Astrocyte (in vitro differentiated cells and primary cell): ENCODE measurements at regions not wholly inside any gene's neighbourhood (a gene's known extent, or its start where the extent isn't known, plus 50 kb on each side); places are given as distances from the start of the nearest gene placed in this dataset.

Experiments used
- DNase-seq: peaks from one replicate; pipeline ENCODE4 v3.0.0-alpha.2; 2010; ENCODE audit warnings: low read depth
- FAIRE-seq: peaks from 2 replicates; lab custom pipeline; 2011; peaks lifted over from hg19 to GRCh38; lab: Jason Lieb, UNC
- H2AFZ ChIP-seq: 2 replicates; pipeline ENCODE4 v1.6.0; 2012; ENCODE audit warnings: low read depth, low read length, inconsistent platforms
- H3K27ac ChIP-seq: 2 replicates; pipeline ENCODE4 v1.5.1; 2011; ENCODE audit warnings: low read depth, low read length, inconsistent platforms
- H3K27me3 ChIP-seq: 2 replicates; pipeline ENCODE4 v1.6.0; 2011; ENCODE audit warnings: low read length, inconsistent platforms; ENCODE audit not compliant: insufficient read depth
- H3K36me3 ChIP-seq: 2 replicates; pipeline ENCODE4 v1.5.1; 2011; ENCODE audit warnings: low read length, inconsistent platforms; ENCODE audit not compliant: insufficient read depth
- H3K4me1 ChIP-seq: 2 replicates; pipeline ENCODE4 v1.5.1; 2011; ENCODE audit warnings: low read length, inconsistent platforms; ENCODE audit not compliant: insufficient read depth
- H3K4me2 ChIP-seq: 2 replicates; pipeline ENCODE4 v1.6.0; 2012; ENCODE audit warnings: low read length, inconsistent platforms
- H3K4me3 ChIP-seq: 2 replicates; pipeline ENCODE4 v1.5.1; 2011; ENCODE audit warnings: low read depth, mild to moderate bottlenecking, low read length, inconsistent platforms; ENCODE audit not compliant: insufficient read depth
- H3K79me2 ChIP-seq: 2 replicates; pipeline ENCODE4 v1.6.0; 2012; ENCODE audit warnings: mild to moderate bottlenecking, low read length, inconsistent platforms; ENCODE audit not compliant: insufficient read depth
- H3K9ac ChIP-seq: 2 replicates; pipeline ENCODE4 v1.6.0; 2012; ENCODE audit warnings: mild to moderate bottlenecking, low read length, inconsistent platforms
- H3K9me3 ChIP-seq: 2 replicates; pipeline ENCODE4 v1.5.1; 2012; ENCODE audit warnings: low read depth, mild to moderate bottlenecking, low read length, inconsistent platforms; ENCODE audit not compliant: insufficient read depth
- H4K20me1 ChIP-seq: 2 replicates; pipeline ENCODE4 v1.6.0; 2012; ENCODE audit warnings: low read length, inconsistent platforms; ENCODE audit not compliant: insufficient read depth
- H3K27ac Mint-ChIP-seq: one replicate; pipeline ENCODE4 v1.8.0; 2021; ENCODE audit warnings: mild to moderate bottlenecking, mixed read lengths; ENCODE audit not compliant: unreplicated experiment
- H3K27me3 Mint-ChIP-seq: one replicate; pipeline ENCODE4 v1.8.0; 2021; ENCODE audit warnings: low read depth, mixed read lengths; ENCODE audit not compliant: unreplicated experiment
- H3K36me3 Mint-ChIP-seq: one replicate; pipeline ENCODE4 v1.8.0; 2021; ENCODE audit warnings: low read depth, mixed read lengths; ENCODE audit not compliant: unreplicated experiment
- H3K4me1 Mint-ChIP-seq: one replicate; pipeline ENCODE4 v1.8.0; 2021; ENCODE audit warnings: low read depth, mixed read lengths; ENCODE audit not compliant: unreplicated experiment
- H3K4me3 Mint-ChIP-seq: one replicate; pipeline ENCODE4 v1.8.0; 2021; ENCODE audit warnings: mild to moderate bottlenecking, moderate library complexity, mixed read lengths; ENCODE audit not compliant: unreplicated experiment
- H3K9me3 Mint-ChIP-seq: one replicate; pipeline ENCODE4 v1.8.0; 2021; ENCODE audit warnings: mild to moderate bottlenecking, mixed read lengths; ENCODE audit not compliant: unreplicated experiment
- EZH2 ChIP-seq: IDR thresholded peaks from 2 replicates; pipeline ENCODE4 v1.6.1; 2012; ENCODE audit warnings: mild to moderate bottlenecking, low read length, inconsistent platforms; ENCODE audit not compliant: insufficient read depth
- TF ChIP-seq, protein P1 (sequence below): IDR thresholded peaks from 2 replicates; pipeline ENCODE4 v1.5.1; 2011; ENCODE audit warnings: low read depth, mild to moderate bottlenecking, inconsistent platforms, low read length, moderate library complexity; ENCODE audit not compliant: insufficient read depth

DNA sequence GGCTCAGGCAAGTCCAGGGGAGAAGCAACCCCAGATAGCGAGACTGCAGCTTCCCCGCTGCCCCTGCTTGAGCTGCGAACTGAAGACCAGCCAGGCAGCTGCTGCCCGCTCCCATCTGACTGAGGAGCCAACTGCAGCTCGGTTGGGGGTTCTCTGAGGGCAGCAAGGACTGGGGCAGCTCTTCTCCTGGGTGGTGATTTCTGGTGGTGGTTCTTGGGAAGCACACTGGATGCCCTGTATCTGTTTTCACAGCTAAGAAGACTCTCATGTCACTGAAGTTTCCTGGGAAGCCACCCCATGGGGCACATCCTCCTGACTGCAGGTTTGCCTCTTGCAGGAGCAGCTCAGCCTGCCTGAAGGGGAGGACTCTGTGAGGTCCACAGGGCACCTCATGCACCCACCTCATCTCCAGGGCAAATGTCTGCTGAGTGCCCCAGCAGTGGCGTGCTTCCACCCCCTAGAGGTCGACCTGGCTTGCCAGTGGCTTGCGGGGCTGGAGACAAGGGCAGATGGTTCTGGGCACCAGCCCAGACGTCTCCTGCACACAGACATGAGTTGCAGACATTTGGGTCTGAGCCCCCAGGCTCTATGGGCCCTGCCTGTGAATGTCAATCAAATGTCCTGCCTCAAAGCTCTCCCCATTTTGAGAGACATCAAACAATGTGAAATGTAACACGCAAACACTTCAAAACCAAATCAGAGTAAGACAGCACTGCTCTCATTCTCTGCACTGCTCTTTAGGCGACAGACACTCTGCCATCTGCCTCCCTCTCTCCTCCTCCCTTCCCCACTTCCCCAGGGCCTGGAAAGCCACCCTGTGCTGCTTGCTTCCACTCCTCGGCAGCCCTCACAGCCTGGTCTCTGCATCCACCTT, 800.9 kb downstream of the BRD1 start:
- no peaks in the 10 kb centered on the region for H4K20me1 ChIP-seq
- H3K4me1 ChIP-seq = no peaks in the 10 kb centered on the region
- no peaks in the 10 kb centered on the region for H3K9me3 ChIP-seq
- H3K79me2 ChIP-seq = no peaks in the 10 kb centered on the region
- Mint-ChIP-seq H3K27me3 (peaks cover 63% of the 10 kb centered on the region), H3K36me3 (no peaks in the 10 kb centered on the region), H3K9me3 (no peaks in the 10 kb centered on the region), H3K4me3 (no peak overlapping the region), H3K4me1 (no peaks in the 10 kb centered on the region), H3K27ac (no peak overlapping the region)
- no peak overlapping the region for H3K9ac ChIP-seq
- TF ChIP-seq EZH2 = no peak
- TF ChIP-seq, protein P1, sequence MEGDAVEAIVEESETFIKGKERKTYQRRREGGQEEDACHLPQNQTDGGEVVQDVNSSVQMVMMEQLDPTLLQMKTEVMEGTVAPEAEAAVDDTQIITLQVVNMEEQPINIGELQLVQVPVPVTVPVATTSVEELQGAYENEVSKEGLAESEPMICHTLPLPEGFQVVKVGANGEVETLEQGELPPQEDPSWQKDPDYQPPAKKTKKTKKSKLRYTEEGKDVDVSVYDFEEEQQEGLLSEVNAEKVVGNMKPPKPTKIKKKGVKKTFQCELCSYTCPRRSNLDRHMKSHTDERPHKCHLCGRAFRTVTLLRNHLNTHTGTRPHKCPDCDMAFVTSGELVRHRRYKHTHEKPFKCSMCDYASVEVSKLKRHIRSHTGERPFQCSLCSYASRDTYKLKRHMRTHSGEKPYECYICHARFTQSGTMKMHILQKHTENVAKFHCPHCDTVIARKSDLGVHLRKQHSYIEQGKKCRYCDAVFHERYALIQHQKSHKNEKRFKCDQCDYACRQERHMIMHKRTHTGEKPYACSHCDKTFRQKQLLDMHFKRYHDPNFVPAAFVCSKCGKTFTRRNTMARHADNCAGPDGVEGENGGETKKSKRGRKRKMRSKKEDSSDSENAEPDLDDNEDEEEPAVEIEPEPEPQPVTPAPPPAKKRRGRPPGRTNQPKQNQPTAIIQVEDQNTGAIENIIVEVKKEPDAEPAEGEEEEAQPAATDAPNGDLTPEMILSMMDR = no peak
- H3K27ac ChIP-seq = no peak overlapping the region
- H3K4me2 ChIP-seq = no peak overlapping the region
- H3K4me3 ChIP-seq = no peak overlapping the region
- H3K36me3 ChIP-seq = no peaks in the 10 kb centered on the region
- DNase-seq (no peak), FAIRE-seq (no peak)
- no peak overlapping the region for H2AFZ ChIP-seq
- no peaks in the 10 kb centered on the region for H3K27me3 ChIP-seq

GRCh38 chr22:49025791-49026493, 801.7 kb downstream of the BRD1 start:
- Histone ChIP-seq H3K27ac (no peak overlapping the region), H3K9me3 (no peaks in the 10 kb centered on the region), H3K4me1 (no peaks in the 10 kb centered on the region), H3K79me2 (no peaks in the 10 kb centered on the region), H3K4me2 (no peak overlapping the region), H3K9ac (no peak overlapping the region), H3K36me3 (no peaks in the 10 kb centered on the region), H3K27me3 (no peaks in the 10 kb centered on the region), H2AFZ (no peak overlapping the region), H4K20me1 (no peaks in the 10 kb centered on the region), H3K4me3 (no peak overlapping the region)
- H3K27ac Mint-ChIP-seq = no peak overlapping the region
- H3K27me3 Mint-ChIP-seq = peaks cover 61% of the 10 kb centered on the region
- no peaks in the 10 kb centered on the region for H3K36me3 Mint-ChIP-seq
- TF ChIP-seq, protein P1 = no peak
- TF ChIP-seq EZH2 = no peak
- FAIRE-seq (no peak), DNase-seq (no peak)
- H3K4me1 Mint-ChIP-seq = no peaks in the 10 kb centered on the region
- no peak overlapping the region for H3K4me3 Mint-ChIP-seq
- no peaks in the 10 kb centered on the region for H3K9me3 Mint-ChIP-seq
